ENCODE measurements at regions not wholly inside any gene's neighbourhood (a gene's known extent, or its start where the extent isn't known, plus 50 kb on each side); places are given as distances from the start of the nearest gene placed in this dataset.
"Not testable (repeated sequence)": the region's sequence is repeated elsewhere in the genome, so short reads cannot be mapped to it uniquely, and the experiment has no call there.

DNA sequence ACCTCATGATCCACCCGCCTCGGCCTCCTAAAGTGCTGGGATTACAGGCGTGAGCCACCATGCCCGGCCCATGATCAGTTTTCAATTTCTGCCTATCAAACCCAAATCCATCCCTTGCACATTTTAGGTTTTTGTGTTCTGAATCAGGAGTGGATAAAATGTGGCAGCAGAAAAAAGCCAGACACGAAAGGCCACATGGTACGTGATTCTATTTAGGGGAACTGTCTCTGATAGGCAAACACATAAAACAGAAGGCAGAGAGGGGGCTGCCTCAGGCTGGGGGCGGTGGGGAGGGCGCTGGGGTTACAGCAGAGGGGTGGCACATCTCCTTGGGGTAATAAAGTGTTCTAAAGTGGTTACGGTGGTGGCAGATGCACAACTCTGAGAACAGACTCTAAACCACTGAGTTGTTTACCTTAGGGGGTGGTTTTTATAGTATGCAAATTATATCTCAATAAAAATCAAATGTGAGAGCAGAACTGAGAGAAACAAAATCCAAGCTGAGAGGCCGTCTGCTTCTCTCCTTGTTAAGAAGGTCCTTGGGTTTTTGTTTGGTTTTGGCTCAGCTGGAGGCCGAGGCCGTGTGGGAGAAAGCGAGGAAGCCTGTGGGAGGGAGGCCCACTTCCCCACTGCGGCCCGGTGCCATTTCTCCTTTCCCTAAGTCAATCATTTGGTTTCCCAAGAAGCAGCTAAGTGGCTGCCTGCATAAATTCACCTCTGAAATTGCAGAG lies 78.0 kb downstream of the SOWAHC start:
- DNase-seq, result no peak

DNA sequence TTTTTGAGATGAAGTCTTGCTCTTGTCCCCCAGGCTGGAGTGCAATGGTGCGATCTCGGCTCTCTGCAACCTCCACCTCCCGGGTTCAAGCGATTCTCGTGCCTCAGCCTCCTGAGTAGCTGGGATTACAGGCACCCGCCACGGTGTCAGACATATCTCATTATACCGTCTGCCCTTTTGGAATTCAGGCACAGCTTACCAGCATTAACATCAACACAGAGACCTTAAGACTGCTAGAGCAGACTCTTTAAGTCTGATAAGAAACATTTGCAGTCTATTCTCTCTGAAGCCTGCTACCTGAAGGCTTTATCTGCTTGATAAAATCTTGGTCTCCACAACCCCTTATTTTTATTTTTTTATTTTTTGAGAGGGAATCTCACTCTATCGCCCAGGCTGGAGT lies 78.7 kb downstream of the SOWAHC start:
- not testable (repeated sequence) for DNase-seq

DNA sequence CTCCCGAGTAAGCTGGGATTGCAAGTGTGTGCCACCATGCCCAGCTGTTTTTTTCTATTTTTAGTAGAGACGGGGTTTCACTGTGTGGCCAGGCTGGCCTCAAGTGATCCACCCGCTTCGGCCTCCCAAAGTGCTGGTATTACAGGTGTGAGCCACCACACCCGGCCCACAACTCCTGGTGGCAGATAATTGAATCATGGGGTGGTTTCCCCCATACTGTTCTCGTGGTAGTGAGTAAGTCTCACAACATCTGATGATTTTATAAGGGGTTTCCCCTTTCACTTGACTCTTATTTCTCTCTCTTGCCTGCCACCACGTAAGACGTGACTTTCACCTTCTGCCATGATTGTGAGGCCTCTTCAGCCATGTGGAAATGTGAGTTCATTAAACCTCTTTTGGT lies 79.1 kb downstream of the SOWAHC start:
- not testable (repeated sequence) for DNase-seq

DNA sequence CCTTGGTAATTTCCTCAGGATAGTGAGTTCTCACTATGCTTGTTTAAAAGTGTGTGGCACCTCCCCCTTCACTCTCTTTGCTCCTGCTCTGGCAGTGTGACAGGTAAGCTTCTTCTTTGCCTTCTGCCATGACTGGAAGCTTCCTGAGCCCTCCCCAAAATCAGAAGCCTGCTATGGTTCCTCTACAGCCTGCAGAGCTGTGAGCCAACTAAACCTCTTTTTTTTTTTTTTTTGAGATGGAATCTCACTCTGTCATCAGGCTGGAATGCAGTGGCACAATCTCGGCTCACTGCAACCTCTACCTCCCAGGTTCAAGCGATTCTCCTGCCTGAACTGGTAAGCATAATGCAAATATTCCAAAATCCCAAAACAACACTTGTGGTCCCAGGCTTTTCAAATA lies 80.0 kb downstream of the SOWAHC start:
- no peak for DNase-seq

DNA sequence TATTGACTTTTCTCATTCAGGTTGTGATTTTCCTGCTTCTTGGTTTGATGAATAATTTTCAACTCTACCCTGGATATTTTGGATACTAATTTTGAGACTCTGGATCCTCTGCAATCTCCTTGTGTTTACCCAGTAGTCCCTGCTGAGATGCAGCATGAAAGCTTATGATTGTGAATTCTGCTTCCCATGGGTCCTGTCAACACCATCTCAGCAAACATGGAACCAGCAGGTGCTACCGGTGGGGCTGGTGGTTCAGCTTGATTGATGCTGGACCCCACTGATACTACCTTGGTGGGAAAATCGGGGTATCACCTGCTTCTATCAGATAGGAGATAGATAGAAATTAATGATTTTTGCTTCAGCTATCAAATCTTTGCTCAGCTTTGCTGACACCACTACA lies 81.1 kb downstream of the SOWAHC start:
- no peak for DNase-seq

DNA sequence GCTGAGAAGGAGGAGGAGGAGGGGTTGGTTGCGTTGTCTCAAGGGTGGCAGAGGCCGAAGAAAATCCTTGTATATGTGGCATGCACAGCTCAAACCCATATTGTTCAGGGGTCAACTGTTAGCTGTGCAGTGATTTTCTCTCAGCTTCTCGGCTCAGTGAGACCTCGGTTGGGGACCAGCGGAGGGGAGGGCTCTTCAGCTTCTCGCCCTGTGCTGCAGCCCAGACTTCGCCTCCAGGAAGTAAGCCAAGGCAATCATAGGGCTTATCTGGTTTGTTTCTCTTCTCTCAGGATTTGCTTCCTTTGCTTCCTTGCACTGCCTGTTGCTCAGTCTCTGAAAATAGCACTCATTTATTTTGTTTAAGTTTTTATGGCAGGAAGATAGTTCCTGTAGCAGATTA lies 85.5 kb downstream of the SOWAHC start:
- DNase-seq, result no peak

DNA sequence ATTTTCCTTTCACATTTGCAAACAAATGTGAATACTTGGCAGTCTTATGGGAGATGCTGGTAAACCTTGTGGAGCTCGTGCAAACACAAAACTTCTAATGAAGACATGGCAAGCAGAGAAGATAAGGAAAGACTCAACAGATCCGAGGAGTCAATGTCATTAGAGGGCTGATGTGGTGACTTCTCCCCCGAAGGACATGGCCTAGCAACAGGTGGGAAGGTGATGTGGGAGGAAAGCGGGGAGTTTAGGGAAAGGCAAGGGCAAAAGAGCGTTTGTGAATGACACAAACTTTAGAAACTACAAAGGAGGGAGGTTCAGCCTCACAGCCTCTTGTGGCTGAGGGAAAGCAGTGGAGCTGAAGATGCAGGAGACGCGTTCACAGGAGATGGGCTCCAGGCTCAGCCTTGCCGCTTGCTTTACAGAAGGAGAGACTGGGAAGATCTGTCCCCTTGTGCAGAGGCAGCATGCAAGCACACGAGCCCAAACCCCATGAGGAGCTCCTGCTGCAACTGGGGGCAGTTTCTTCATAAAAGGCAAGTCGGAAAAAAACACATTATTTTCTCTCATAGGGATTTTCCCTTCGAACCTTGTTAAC lies 86.6 kb downstream of the SOWAHC start:
- no peak for DNase-seq

DNA sequence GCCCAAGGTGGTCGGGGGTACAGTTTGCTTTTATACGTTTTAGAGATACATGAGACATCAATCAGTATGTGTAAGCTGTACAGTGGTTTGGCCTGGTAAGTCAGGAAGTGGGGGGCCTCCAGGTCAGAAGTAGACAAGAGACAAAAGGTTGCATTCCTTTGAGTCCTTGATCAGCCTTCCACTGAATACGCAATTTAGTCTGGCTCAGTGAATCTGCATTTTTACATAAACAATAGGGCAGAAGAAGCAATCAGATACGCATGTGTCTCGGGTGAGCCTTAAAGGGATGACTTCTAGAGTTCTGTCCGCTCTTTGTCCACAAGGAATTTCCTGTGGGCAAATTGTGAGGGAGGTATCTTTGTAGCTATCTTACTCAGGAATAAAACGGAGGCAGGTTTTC lies 87.2 kb downstream of the SOWAHC start:
- no peak for DNase-seq

DNA sequence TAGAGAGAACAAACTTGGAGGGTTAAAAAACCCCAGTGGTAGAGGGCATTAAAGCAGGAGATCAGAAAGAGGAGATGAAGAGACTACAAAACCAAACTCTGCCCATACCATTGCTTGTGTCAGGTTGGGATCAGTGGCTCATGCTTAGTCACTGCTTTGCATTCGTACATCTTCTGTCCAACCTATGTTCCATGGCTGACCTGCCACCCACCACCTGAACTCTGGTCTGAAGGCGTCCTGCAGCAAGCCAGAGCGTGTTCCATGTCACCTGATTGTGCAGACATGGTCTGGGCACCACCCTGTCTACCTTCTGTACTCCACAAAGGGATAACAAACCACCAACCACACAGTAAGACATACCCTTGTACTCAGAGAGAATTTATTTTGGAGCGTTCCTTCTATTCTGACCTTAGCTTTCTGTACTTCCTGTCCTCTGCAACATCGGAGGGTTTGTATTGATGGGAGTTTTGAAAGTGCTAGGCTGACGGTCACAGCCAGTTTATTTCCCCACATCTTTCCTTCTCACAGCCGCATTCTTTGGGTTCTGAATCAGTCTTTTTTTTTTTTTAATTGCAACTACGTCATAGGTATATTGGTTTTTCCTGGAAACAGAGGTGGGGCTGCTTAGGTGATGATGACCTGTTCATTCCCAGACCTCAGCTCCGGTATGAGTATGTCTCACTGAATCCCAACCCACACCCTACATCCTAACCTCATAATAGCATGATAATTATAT lies 88.3 kb downstream of the SOWAHC start:
- no peak for DNase-seq

DNA sequence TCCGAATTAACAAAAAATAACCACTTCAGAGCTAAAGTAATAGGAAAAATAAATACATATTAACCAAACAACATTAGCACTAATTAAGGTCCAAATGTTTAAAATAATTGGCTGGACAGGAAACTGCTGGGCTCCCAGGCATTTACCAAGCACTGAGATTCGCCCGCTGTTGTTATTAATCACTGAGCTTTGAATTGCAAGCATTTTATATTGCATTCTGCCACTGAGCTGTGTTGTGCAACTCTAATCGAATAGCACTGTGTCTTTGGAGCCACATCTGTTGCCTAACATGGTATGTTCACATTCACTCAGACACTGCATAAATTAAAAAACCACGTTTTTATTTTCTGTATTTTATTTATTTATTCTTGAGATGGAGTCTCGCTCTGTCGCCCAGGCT lies 88.9 kb downstream of the SOWAHC start:
- DNase-seq, result no peak

DNA sequence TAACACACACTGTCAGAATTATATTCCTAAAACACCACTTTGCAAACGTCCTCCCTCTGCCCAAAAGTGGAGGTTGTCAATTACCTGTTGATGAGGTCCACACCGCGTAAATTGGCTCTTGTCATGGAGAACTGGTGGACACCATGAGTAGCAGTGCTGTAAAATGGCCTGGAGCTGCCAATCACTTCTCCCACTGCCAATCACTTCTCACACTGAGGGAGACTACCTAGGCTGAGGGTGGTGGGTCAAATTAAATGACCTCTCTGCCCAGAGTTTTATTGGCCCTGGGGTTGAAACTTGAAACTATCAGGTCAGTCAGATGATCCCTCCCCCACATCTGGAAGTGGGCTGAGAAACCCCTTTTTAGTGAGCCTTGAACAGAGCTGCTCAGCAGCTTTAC lies 89.6 kb downstream of the SOWAHC start:
- DNase-seq, result no peak

DNA sequence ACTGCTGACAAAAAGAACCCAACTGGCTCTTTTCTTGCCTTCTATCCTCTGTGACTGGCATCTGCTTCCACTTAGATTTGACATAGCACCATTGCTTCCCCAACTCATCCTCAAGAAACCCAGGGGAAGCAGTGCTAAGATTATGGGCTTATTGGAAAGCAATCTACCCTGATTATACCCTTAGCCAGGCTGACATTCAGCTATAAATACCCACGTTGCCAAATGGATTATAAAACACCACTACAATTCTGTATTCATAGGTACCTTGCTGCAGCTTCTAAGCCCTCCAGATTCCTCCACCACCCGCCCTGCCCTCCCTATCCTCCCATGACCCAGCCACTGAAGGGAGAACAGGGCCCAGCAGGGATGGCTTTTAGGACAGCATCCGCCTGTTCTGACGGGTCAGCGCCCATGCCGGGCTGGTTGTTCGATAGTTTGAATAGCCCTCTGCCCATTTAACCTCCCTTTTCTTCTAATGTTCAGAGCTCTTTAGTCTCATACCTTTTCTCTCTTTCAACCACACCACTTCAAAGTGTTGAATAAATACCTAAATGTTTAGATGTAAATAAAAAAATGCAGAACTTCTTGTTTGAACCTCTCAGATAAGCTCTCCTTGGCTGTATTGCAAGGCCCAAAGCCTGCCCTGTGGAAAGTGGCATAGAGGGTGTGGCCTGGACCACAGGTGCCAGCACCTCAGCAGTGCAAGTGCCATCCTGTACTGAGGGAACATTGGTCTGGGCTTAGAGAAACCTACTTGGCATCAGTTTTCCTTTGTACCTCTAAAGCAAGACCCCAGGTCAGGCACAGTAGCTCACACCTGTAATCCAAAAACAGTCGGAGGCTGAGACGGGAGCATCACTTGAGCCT lies 86.6 kb upstream of the RGPD5 start:
- no peak for DNase-seq

DNA sequence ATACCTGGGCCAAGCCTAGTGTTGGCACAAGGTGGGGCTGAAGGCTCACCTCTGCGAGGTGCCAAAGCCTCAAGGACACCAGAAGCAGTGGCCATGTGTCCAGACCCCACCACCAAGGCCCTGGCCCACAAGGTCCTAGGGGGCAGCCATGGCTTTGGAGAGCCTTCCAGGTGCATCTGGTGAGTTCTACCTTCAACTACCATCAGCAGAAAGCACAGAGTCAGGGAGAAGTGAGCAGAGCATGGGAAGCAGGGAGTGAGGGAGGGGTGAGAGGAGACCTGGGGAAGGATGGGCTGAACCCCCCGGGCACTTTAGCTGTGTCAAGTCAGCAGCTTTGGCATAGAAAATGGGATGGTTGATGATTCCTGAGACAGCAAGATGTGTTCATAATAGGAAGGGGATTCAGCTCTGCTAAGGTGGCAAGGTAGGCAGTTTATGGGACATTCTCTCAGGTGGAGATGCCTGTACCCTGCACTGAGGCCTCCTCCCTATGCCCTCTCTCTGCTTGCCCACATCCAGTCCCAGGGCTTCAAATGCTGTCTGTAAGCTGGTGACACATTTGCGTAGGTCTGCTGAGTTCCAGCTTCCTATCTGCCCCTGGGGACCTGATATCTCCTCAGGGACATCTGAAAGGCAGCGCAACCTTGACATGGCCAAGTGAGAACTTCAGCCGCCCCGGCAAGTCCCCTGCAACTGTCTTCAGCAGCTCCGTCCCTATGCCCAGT lies 83.4 kb upstream of the RGPD5 start:
- no peak for DNase-seq

DNA sequence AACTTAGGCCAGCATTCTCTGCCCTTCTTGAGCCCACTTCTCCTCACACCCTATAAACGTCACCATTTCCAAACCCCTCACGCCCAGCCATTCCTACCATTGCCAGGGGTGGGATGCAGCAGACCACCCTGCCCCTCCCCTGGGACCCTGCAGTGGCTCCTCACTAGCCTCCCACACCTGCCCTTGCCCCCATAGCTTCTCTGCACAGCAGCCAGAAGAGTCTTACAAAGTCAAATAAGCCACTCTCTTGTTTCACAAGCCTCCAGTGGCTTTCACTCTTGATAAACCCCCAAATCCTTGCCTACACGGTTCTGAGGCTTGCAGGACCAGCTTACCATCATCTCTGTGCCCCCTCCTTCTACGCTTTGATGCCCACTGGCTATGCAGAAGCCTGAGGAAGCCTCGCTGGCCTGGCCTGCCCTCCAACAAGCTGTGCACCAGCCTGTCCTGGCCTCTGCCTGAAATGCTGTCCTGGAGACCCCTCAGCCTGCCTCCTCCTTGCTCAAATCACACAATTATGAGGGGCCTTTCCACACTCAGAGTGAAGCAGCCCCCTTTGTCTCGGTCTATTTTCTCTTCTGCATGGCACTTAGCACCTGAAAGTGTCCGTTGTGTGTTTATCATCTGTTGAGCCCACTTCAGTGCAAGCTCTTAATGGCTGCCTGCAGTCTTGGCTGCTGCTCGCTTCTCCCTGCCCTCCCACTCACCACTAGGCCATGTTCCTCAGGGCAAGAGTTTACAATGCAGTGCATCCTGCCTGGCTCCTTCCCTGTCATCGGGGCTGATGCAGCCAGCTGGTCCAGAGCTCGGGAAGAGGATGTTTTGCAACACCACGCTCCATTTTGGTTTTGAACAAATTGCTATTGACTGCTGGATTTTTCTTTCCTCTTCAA lies 82.6 kb upstream of the RGPD5 start:
- no peak for DNase-seq

DNA sequence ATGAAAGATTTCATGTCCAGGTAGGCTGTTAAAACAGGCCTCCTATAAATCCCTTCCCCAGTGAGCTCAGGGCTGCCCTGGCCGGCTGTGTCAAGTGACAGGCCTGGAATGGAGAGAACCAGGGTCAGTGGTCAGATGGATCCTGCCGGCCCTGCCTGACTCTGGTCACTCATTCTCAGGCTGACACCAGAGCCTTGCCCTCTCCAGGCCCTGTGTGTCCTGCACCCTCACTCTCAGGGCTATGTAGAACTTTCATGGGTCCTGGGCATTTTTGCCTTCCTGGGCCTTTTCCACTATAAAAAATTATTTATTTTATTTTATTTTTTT lies 82.0 kb upstream of the RGPD5 start:
- DNase-seq, result no peak

DNA sequence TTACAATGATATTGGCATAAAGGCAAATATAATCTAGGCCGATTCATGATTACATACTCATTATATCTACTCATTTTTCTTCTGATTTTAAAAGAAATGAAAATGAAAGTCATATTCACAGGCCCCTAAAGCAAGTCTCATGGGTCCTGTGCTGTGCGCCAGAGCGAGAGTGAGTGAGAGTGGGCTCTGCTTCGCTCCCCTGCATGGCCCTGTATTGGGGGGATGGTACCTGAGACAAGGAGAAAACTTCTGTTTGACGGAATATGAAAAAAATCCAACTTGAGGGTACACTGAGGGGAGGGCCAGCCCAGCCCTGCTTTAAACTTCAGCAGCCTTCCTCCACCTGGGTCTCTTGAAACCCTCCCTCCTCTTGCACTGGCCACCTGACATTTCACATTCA lies 81.4 kb upstream of the RGPD5 start:
- no peak for DNase-seq

DNA sequence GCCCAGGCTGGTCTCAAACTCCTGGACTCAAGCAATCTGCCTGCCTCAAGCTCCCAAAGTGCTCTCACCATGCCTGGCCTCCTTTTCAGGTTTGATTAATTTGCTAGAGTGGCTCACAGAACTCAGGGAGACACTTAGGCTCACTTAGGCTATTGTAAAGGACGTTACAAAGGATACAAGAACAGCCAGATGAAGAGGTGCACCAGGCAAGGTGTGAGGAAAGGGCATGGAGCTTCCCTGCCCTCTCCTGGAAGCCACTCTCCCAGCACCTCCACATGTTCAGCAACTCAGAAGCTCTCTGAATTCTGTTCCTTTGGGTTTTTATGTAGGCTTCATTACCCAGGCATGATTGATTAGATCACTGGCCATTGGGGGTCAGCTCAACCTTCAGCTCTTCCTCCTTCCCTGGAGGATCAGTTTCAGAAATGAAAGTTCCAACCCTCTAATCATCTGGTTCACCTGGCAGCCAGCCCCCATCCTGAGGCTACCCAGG lies 78.7 kb upstream of the RGPD5 start:
- DNase-seq, result no peak

DNA sequence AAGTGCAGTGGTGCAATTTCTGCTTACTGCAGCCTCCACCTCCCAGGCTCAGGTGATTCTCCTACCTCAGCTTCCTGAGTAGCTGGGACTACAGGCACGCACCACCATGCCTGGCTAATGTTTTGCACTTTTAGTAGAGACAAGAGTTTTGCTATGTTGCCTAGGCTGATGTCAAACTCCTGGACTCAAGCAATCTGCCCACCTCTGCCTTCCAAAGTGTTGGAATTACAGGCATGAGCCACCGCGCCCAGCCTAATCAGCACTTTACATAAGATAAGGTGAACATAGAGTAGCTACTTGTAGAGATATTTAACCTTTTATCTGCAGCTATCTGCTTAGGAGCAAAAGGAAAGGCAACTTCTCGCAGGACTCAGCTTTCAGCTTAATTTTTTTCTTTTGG lies 77.5 kb upstream of the RGPD5 start:
- DNase-seq, result not testable (repeated sequence)

DNA sequence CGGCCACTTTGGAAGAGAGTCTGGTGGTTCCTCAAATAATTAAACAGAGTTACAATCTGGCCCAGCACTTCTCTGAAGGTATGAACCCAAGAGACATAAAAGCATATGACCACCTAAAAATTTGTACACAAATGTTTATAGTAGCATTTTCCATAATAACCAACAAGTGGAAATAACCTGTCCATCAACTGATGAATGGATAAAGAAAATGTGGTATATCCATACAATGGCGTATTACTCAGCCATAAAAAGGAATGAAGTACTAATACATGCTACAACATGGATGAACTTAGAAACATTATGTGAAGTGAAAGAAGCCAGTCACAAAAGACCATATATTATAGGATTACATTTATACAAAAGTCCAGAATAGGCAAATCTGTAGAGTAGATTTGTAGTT lies 76.0 kb upstream of the RGPD5 start:
- DNase-seq, result no peak

DNA sequence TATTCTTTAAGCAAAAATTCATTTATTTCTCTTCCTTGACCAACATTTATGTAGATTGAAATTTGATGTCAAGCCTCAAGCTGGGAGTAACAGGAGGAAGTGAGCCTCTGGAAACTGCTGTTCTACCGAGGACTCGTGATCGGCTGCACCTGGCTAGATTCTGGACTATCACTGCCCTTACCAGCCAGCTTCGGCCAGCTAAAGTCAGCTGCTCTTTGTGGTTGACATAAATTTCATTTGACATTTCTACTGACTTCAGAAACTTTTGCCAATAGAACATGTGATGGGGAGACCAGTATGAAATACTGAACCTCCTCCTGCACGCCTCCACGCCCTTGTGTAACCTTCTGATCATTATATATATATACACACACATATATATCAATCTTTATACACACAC lies 74.2 kb upstream of the RGPD5 start:
- peak; percentile 21 for DNase-seq

DNA sequence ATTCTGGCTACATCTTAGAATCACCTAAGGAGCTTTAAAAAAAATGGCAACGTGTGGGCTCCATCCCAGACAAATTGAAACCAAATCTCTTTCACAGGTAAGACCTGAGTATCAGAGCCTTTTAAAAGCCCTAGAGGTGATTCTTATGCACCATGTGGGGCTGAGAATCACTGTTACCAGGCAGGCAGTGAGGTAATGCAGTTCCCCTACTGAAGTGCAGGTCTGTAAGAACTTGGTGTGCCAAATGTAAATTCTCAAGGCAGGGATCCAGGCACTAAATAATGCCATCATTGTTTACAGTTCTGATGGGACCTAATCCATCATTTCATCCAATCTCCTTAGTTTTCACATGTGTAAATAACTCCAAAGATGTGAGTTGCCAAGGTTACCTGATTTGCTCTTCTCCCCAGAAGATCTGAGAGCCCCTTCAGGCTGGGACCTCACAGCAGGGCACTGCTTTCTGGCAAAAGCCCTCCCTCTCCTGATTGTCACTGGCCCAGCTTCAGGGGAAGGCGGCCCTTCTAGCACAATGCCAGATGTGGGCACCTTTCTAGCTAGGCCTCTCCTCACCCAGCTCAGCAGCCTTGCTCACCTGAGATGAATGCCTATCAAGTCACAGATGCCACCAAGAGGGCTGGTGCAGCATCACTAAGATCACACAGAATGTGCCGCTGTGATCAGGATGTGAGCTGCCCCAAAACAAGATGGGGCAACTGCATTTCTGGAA lies 73.6 kb upstream of the RGPD5 start:
- DNase-seq, result peak; percentile 23
